ENCODE measurements at regions not wholly inside any gene's neighbourhood (a gene's known extent, or its start where the extent isn't known, plus 50 kb on each side); places are given as distances from the start of the nearest gene placed in this dataset.

DNA sequence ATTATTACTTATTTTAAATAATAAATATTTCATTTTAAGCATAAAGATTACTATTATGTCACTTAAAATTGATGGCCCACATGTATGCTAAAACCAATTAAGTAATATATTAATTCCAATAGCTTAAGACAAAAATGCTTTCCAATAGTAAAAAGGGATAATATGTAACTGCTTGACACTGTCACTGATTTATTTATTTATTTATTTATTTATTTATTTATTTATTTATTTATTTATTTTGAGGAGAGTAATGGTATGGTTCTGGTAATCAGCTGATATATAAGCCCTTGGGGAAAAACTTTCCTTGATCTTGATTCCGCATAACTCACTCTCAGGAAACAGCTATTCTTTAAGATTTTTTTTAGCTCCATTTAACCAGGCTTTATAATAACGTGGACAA lies 903.0 kb upstream of the ATXN8OS start:
- DNase-seq (ENCODE audit: low spot score), result no peak
- in situ Hi-C loops (cut with MboI; ENCODE audit: low pct_unique_long_range_greater_than_20kb, low sequenced_read_pairs, unreplicated experiment), result no loop called here
- no peak for TF ChIP-seq CTCF (IDR thresholded peaks at IDR 0.05; ENCODE audit: extremely low read depth, insufficient read depth, missing control alignments)

DNA sequence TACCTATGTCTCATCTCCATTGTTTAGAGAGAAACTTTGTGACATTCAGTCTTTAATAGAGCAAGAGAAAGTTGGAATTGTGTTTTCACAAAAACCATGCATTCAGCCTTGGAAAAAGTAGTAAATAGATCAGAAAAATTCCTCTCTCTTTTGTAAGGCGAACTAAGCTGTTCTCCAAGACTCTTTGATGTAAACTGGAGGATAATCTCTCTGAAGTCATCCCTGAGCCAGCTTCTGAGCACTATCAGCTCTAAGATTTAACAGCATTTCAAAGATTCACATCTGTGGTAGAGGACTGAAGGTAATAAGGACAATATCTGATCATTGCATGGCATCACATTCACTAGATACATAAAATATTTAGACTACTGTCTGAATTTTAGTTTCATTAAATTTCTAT lies 904.6 kb upstream of the ATXN8OS start:
- in situ Hi-C loops (cut with MboI; ENCODE audit: low pct_unique_long_range_greater_than_20kb, low sequenced_read_pairs, unreplicated experiment), result no loop called here

DNA sequence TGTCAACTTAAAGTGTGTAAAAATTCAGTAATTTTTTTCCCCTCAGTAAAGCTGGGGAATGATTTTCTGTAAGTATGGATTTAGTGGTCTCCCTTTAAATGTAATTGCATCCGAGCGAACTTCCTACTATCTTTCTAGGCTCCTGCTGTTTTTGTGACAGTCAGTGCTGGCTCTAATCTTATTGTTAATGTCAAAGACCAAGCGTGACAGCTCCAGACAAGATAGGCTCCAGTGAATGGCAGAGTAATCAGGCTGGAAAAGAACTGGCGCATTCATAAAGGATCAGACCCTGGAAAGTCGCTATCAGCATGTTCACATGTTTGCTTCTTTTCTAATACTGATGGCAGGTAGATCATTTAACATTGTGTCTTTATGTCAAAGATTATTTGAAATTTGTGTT lies 908.0 kb upstream of the ATXN8OS start:
- DNase-seq (ENCODE audit: low spot score), result no peak
- in situ Hi-C loops (cut with MboI; ENCODE audit: low pct_unique_long_range_greater_than_20kb, low sequenced_read_pairs, unreplicated experiment), result no loop called here
- TF ChIP-seq CTCF (IDR thresholded peaks at IDR 0.05; ENCODE audit: extremely low read depth, insufficient read depth, missing control alignments), result no peak

More for the DNA sequence above, 904.6 kb upstream of the ATXN8OS start:
- DNase-seq (ENCODE audit: low spot score), result no peak
- no peak for TF ChIP-seq CTCF (IDR thresholded peaks at IDR 0.05; ENCODE audit: extremely low read depth, insufficient read depth, missing control alignments)

DNA sequence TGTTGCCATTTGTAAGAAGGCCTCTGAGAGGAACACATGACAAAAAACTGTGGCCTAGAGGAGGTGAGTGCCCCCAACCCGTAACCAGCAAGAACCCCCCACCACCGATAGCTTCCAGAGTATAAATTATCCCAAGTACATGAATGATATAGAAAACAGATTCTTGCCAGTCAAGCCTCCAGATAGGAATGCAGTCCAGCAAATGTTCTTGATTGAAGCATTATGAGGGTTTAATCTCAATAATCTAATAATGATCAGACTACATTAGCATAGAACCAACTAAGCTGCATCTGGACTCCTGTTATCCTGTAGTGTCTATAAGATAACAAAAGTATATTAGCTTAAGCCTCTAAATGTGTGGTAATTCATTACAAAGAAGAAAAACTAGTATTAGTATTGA lies 908.9 kb upstream of the ATXN8OS start:
- in situ Hi-C loops (cut with MboI; ENCODE audit: low pct_unique_long_range_greater_than_20kb, low sequenced_read_pairs, unreplicated experiment), result no loop called here
- DNase-seq (ENCODE audit: low spot score), result no peak

GRCh38 chr13:69194130-69194529 lies 913.5 kb upstream of the ATXN8OS start:
- in situ Hi-C loops (cut with MboI; ENCODE audit: low pct_unique_long_range_greater_than_20kb, low sequenced_read_pairs, unreplicated experiment), result no loop called here
- TF ChIP-seq CTCF (IDR thresholded peaks at IDR 0.05; ENCODE audit: extremely low read depth, insufficient read depth, missing control alignments), result no peak
- no peak for DNase-seq (ENCODE audit: low spot score)

More for the DNA sequence above, 908.9 kb upstream of the ATXN8OS start:
- TF ChIP-seq CTCF (IDR thresholded peaks at IDR 0.05; ENCODE audit: extremely low read depth, insufficient read depth, missing control alignments), result no peak

- DNase-seq (ENCODE audit: low spot score), result no peak
- in situ Hi-C loops (cut with MboI; ENCODE audit: low pct_unique_long_range_greater_than_20kb, low sequenced_read_pairs, unreplicated experiment), result no loop called here
- no peak for TF ChIP-seq CTCF (IDR thresholded peaks at IDR 0.05; ENCODE audit: extremely low read depth, insufficient read depth, missing control alignments)
Measured at GRCh38 chr13:69180034-69180433, 927.6 kb upstream of the ATXN8OS start.

DNA sequence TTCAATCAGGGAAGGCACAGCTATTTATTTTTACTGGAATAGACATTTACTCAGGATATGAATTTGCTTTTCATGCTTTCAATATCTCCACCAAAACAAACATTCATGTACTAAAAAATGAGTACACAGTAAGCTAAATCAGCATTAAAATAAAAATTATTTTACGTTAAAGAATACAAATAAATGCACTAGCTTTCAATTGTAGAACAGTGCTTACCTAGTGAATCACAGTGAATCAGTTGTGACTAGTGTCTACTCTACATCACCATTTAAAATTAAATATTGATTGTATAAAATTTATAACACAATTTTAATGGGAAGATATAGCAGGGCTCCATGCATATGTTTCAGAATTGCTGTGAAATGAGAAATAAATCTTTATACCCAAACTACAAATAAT lies 929.6 kb upstream of the ATXN8OS start:
- in situ Hi-C loops (cut with MboI; ENCODE audit: low pct_unique_long_range_greater_than_20kb, low sequenced_read_pairs, unreplicated experiment), result no loop called here
- TF ChIP-seq CTCF (IDR thresholded peaks at IDR 0.05; ENCODE audit: extremely low read depth, insufficient read depth, missing control alignments), result no peak
- no peak for DNase-seq (ENCODE audit: low spot score)

Data from GM13977 (cell line).